ENCODE measurements at regions not wholly inside any gene's neighbourhood (a gene's known extent, or its start where the extent isn't known, plus 50 kb on each side); places are given as distances from the start of the nearest gene placed in this dataset.
"Not testable (repeated sequence)": the region's sequence is repeated elsewhere in the genome, so short reads cannot be mapped to it uniquely, and the experiment has no call there.

DNA sequence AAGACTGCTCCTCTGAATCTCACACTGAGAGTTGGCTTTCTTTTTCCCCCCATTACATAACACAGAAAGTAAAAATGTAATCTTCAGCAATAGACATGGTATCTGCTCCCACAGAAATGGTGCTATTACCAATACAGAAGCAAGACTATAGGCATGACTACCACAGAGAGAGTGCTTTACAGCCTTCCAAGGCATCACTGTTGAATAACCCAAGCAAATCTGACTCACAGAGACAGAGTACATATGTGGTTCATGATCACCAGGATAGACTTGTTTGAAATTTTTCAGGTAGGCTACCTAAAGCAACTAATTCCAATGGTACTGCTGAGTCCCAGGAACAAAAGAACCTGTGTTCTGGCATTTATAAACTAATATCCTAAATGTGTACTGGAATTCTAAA, 1373.4 kb upstream of the C9orf72 start:
- DNase-seq: no peak

DNA sequence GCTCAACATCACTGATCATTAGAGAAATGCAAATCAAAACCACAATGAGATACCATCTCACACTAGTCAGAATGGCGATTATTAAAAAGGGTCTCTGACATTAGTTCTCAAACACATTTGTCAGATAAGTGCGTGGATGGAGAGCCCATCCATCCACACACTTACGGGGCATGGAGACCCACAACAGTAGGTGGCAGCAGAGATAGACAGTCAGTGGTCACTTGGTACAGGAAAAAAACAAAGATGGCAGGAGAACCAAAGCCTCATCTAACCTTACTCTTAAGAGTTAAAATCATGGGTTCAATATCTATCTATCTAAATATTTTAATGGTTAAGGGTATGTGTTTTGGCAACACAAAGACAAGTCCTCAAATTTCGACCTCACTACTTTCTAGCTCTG, 1378.7 kb upstream of the C9orf72 start:
- DNase-seq: no peak

DNA sequence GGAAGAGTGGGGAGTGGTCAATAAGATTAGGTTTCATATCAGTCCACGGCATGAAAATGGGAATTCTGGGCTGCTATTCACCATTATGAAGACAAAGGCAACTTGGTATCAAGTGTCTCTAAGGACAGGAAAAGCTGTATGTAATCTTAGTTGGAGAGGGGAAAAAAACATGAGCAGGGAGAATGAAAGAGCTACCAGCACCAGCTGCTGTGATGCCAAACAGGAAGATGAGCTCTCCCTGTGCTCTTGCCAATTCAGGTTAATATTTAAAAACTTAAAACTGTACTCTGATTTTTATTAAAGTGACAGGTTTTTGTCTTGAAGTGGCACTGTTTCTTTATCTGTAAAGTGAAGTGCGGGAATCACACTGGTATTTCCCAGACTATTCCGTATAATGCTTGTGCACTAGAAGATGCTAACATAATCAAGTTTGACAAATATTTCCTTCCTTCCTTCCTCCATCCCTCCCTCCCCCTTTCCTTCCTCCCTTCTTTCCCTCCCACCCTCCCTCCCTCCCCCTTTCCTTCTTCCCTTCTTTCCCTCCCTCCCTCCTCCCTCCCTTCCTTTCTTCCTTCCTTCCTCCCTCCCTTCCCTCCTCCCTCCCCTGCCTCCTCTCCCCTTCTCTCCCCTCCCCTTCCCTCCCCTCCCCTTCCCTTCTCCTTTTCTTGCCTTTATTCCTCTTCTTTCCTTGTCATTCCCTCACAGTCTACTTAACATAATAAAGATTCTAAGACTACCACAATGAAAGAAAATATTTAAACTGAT, 1383.0 kb upstream of the C9orf72 start:
- DNase-seq: no peak

DNA sequence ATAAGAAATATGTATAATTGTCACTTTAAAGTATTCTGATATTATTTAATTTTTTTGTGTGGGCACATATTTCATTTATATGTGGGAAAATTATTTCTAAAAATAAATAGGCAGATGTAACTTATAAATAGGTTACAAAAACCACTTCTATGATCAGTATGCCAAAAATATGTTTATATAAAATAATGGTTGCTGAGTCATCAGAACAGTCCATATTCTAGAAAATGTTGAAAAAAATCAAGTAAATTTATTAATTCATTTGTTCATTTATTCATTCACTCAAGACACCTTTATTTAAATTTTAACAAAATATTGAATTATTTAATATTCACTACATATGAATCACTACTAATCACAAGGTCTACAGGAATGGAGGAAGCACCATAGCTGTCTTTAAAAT, 1387.3 kb upstream of the C9orf72 start:
- DNase-seq: no peak

DNA sequence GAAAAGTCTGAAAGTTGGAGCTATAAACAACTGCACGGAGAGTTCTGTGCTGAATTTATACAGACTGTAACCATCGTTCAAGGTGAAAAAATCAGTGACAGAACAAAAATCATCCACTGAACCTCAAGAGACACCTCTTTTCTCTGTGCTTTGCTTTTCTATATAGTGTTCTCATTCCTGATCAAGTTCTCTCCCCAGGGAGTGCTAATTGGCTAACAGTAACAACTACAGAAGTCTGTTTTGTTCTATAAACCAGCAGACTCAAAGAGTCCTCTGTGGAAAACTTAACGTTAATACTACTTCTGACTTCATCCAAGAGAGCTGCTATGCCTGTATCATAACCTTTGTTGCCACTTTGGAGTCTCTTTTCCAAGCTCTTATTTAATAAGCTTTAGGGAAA, 1388.3 kb upstream of the C9orf72 start:
- DNase-seq: no peak

DNA sequence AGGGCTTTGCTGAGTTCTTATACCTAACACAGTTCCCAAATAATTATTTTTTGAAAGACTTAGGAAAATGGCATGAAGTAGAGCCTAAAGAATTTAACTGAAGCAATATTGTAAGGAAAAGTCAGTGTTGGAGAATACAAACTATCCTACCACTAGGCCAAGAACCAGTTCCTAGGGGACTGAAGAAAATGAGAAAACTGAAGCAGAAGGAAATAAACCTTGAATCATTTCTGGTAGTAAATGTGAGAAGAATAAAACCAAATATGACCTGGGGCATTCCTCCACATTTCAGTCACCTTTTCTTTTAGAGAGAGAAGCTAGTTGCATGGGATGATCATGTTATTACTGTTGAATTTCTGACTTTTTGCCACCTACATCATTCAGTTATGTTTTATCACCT, 1393.9 kb upstream of the C9orf72 start:
- no peak for DNase-seq

DNA sequence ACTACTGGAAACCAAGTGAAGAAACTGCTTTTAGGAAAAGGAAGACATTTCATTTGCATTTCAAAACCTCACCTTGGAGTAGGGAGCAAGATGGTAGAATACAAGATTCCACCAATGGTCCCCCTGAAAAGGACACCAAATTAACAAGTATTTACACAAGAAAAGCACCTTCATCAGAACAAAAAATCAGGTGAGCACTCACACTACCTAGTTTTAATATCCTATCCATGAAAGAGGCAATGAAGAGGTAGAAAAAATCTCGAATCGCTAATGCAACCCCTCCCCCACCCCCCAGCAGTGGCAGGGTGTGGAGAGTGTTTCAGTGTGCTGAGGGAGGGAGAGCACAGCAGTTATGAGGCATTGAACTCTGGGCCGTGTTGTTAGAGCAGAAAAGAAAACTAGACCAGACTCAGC, 1397.0 kb upstream of the C9orf72 start:
- no peak for DNase-seq

DNA sequence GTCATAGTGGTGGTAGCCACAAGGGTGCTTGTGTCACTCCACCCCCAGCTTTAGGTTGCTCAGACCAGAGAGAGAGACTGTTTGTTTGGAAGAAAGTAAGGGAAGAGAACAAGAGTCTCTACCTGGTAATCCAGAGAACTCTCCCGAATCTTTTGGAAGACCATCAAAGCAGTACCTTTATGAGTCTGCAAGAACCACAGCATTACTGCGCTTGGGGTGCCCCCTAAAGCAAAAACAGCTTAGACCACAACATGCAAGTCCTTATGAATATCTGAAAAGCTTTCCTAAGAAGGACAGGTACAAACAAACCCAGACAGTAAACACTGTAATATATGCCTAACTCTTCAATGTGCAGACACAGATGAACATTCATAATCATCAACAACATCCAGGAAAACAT, 1398.6 kb upstream of the C9orf72 start:
- no peak for DNase-seq

DNA sequence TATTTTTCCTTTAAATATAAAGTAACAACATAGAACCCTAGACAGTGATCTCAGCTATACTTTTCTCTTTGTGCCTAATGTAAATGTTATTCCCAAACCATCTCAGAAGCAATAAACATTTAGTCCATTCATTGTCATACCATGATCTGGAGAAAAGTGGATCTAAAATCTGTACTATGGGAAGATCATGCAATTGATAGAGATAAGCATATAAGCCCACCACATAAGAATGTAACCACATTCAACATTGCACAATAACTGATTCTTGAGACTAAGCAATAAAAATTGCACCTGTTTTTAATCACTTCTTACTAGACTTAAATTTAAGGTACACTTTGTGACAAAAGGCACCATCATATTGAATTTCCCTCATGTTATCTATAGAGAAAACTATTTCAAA, 1403.0 kb upstream of the C9orf72 start:
- DNase-seq: no peak

DNA sequence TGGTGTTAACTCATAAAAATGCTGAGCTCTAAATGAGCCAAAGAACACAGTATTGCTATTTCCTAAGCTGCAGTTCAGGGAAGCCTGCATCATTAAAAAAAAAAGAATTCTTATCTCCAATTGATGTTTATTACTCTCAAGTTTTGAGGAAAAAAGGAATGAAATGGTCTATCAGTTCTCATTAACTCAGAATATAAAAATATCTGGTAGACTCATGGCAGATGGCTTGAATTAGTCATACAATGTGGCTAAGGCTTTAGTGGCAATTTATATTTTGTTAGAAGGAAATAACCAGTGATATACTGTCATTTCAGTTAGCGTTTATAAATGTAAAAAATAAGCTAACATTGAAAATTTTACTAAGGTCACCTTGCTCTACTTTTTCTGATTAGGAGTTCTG, 1403.4 kb upstream of the C9orf72 start:
- DNase-seq: no peak

DNA sequence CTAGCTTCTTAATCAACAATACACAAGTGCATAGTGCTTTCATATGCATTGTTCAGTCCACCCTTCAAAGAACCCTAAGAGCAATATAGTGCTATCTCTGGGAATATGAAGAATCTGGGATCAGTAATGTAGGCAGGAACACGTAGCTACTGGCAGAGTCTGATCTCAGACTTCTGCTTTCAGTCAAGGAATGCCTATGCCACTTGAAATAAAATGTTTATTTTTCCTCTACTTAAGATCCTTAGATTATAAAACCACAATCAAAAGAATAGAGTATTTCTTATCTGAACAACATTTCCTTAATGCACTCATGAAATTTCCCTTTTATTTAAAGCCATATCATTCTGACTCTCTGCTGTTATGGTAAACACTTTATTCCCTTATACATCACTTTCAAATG, 1407.8 kb upstream of the C9orf72 start:
- DNase-seq: no peak

DNA sequence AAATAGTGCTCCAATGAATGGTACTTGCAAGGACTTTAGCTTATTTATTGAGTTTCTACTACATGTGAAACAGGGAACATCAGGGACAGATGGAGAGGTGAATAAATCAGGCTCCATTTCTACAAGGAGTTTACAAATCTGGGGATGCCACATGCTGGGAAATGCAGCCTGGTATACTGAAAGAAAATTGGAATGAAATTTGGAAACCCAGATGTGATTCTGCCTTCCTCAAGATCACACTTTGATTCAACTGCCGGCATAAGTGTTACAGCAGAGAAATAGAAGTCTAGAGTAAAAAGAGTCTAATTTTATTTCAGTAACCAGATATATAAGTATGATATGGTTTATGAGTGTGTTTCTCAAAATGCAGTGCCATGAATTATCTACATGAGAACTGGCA, 1408.4 kb upstream of the C9orf72 start:
- DNase-seq: no peak

DNA sequence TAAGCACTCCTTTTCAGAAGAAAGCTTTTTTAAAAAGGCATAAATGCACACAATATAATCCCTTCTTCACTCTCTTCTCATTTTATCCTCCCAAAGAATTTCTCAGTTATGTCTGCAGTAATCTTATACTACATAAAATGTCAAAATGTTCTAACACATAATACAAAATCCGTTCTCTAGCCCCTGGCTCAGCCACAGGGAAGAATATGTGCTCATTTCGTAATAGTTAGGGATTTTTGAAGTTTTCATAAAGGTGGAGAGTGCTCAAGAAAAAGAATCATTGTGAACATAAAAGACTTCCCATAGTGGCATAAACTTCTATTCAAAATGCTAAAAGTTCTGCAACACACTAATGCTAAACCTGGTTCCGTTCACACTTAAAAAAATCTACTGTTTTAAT, 1410.7 kb upstream of the C9orf72 start:
- no peak for DNase-seq

DNA sequence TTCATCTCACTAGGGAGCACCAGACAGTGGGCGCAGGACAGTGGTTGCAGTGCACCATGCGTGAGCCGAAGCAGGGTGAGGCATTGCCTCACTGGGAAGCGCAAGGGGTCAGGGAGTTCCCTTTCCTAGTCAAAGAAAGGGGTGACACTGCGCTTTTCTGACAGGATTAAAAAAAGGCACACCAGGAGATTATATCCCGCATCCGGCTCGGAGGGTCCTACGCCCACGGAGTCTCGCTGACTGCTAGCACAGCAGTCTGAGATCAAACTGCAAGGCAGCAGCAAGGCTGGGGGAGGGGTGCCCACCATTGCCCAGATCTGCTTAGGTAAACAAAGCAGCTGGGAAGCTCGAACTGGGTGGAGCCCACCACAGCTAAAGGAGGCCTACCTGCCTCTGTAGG, 1416.7 kb upstream of the C9orf72 start:
- not testable (repeated sequence) for DNase-seq

DNA sequence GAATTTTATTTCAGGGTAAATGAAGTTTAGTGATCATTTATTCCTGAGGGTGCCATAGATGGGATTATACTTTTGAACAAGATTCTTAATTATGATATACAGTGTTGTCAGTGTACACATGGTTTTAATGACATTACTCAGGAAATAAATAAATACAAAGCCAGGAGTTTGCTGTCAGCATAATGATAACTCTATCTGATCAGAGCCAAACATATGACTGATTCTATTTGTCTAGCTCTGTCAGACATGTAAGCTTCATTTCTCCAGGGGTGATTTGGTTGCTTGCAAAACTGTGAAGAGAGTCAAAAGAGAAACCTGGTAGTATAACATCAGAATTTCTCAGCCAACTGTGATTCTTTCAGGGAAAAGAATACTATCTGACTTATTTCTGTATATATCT, 1425.8 kb upstream of the C9orf72 start:
- DNase-seq: no peak

DNA sequence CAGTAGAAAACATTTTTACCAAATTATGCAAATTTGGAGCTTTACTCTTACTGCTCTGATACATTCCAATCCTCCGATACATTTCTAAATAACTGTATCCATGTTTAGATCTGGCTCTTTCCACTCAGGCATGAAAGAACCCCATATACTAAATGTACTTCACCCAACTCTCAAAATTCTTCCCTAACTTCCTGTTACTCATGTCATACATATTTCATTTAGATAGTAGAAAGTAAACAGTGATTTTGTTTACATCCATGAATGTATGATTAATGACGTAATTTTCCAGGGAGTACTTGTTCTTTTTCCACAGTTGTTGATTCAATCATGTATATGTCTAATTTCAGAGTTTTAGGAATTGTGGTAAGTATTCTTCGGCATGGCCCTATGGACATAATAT, 1426.5 kb upstream of the C9orf72 start:
- DNase-seq: no peak

DNA sequence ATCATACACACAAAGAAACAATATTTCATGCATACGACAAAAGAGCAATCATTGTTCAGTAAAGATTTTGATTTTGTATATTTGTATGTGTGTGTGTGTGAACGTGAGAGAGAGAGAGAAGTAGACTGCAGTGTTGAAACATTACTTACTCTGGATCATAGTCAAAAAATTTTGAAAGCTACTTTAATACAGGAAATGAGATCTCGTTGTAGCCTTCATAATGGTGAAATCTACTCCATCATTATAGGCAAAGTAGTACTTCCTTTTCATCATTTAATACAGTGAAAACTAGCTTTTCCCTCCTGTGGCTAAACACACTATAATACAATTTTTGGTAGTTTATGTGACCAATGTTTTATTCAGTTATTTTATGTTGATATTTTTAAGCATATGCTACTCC, 1427.7 kb upstream of the C9orf72 start:
- no peak for DNase-seq

DNA sequence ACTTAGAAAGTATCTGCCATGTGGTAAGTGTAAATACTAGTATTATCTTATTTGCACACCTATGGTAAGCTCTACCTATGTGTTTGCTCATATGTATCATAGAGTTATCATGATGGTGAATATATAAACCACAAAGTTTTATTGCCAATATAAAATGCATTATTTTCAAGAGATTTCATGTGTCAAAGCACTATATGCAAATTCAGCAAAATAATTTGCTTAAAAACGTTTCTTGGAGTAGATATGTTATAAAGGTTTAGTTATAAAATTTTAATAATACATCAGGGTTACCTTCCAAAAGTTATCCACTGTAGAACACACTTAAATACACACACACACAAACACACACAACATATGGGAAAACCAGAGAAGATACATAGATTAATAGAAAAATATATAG, 1431.7 kb upstream of the C9orf72 start:
- DNase-seq: no peak

DNA sequence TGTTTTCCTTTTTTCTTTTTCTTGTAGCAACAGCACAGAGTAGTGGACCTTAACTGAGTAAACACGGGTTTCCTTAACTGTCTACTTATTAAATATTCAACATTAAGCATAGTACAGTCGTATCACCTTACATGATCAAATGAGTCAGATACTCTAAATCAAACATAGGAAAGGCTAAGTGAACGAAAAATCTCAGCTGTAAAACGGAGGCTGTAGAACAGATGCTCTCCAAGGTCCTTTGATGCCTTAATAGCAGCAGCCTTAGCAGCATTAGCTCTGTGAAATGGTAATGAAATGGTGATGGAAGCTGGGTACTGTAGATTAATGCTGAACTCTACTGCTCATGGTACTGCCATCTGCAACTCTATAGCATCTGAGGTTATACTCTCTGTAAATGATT, 1433.3 kb upstream of the C9orf72 start:
- DNase-seq: no peak

DNA sequence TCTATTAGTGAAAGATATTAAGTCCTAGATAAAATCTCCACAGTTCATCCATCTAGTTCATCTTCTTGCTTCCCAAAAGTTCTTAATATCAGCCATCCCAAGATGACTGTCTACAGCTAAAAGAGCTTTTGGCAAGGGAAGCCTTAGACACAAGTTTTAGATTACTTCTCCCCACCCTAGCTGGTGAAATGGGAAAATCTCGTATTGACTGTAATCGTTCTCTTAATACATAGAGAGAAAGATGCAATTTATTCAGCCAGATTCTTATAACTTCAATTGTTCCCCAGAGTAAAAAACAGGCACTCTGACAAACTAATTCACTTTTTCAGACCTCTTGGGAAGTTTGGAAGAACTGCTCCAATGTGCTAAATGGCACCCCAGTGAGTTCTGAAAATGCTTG, 1439.6 kb upstream of the C9orf72 start:
- DNase-seq: no peak

DNA sequence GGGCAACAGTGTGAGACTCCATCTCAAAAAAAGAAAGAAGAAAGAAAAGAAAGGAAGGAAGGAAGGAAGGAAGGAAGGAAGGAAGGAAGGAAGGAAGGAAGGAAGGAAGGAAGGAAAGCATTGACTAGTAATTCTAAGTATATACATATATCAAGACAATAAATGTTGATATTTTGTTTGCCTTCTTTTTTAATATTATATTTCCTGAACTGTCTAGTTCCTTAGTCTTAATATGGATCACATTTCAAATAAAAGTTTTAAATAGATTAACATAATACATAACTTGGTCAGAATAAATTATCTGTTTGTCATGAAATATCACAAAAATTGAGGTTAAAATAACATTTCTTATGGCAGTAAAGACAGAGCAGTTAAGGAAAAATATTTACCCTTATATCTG, 1448.4 kb upstream of the C9orf72 start:
- DNase-seq: no peak

DNA sequence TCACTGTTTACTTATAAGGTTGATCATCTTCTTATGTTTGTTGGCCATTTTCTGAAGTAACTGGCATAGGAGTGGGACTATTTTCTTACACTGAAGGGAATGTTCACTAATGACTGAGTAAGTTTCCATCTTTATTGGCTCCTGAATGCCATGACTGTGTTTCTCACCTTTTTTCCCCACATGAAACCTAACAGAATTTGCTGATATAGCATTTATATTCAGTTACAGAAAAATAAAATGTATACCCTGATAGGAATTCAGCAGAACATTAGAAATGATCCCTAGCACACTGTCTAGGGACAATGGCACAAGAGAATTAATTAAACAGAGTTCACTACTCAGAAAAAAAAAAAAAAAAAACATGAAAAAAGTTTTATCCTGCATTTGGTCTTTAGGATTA, 1465.1 kb upstream of the C9orf72 start:
- DNase-seq: no peak

DNA sequence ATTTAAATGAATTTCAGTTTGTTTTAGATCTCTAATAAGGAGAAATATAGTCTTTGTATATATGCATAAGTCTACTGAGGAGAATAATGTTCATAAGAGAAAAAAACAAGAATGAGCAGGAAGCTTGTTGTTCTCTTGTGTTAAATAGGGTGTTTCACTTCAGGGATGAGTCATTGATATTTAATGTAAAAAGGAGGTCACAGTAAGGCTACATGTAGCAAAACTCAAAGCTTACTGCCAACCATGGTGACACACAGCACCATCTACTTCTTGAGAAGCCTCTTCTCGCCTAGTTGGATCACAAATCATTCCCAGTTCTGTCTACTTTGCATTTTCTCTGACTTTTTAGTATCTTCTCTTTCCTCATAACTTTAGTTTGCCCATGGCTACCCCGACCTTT, 1466.0 kb upstream of the C9orf72 start:
- no peak for DNase-seq

DNA sequence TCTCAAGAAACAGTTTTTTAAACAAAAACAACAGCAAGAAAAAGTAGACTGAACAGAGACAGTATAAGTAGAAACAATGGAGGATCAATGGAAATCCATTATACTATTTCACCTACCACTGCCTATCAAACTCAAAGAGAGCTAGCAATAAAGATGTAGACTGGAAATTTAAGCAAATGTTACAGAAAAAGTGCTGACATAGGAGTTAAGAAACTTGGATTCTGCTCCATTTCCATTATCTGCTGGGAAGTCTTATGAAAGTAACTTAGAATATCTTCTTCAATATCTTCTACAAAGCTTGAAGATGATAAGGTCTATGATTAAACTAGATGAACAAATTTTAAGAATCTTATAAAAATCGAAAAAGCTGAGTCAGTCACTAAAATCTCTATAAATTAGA, 1469.8 kb upstream of the C9orf72 start:
- DNase-seq: no peak

DNA sequence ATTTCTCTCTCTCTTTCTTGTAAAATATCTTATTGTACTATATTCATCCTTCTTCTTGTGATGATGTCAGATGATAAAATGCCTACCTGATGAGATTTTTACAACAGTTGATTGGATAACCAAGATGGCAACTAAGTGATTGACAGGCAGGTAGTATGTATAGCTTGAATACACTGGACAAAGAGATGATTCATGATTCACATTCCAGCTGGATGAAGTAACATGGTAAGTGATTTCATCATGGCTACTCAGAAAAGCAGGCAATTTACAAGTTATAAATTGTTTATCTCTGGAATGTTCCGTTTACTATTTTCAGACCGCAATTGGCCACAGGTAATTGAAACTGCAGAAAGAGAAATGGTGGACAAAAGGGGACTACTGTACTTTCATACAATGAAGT, 1471.7 kb upstream of the C9orf72 start:
- no peak for DNase-seq

DNA sequence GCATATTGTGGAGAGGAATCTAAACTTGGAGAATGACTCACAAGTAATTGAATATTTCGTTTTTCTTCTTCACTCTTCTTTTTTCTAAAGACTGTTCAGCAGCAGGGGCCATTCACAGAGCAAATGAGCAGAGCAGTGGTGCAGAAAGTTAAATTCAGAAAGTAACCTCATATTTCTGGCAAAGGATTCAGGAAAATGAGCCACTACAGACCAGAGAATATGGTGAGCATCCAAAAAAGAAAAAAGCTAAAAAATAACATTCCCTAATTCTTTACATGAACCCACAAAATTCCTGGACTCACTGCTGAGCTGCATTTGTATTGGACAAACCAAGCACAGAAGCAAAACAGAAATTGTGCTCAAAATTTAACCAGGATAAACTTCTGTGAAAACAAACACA, 1486.8 kb upstream of the C9orf72 start:
- no peak for DNase-seq
